ENCODE measurements at regions not wholly inside any gene's neighbourhood (a gene's known extent, or its start where the extent isn't known, plus 50 kb on each side); places are given as distances from the start of the nearest gene placed in this dataset.

DNA sequence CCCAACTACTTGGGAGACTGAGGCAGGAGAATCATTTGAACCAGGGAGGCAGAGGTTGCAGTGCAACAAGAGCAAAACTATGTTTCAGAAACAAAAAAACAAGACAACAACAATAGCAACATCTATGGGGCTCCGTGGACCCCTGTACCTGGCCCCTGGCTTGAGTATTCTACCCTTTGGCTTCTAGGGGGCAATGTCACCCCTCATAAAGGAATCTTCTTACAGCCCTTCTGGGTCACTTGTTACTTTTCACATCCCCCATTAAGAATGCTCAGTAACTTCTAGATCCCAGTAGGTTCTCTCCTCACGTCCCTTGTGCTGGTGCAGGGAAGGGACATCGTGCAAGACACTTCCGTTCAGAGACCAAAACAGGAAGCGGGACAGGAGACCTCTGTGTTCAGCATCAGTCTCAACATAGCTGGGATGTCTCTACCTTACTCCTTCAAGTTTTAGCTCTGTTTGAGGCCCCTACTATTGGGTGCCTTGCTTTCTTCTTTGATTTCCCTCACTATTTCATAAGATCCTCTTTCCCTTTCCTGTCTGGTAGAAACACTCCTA lies 218.1 kb upstream of the ARGLU1 start:
- Histone ChIP-seq H3K36me3 (ENCODE audit: control insufficient read depth in 2 of 2, insufficient read depth in 1 of 2, low read length in 2 of 2) (no peaks in the 10 kb centered on the region), H3K4me3 (ENCODE audit: low read depth, low read length) (no peak overlapping the region), H3K27ac (ENCODE audit: extremely low read depth, low read depth, low read length) (no peak overlapping the region), H3K4me1 (ENCODE audit: control insufficient read depth, insufficient read depth, low read length) (no peaks in the 10 kb centered on the region), H3K9me3 (ENCODE audit: control insufficient read depth, insufficient read depth, low read depth, low read length) (no peaks in the 10 kb centered on the region)
- ChIA-PET POLR2A (no interaction called here), CTCF (no interaction called here)
- no peak for TF ChIP-seq SCRT2 (tag by site-specific recombination; IDR thresholded peaks at IDR 0.05)
- TF ChIP-seq ZNF621 (tag by site-specific recombination; IDR thresholded peaks at IDR 0.05) = no peak
- TF ChIP-seq GLI4 (tag by site-specific recombination; IDR thresholded peaks at IDR 0.05) = no peak
- no peak for TF ChIP-seq ZBTB8A (tag by site-specific recombination; IDR thresholded peaks at IDR 0.05)
- no peak for TF ChIP-seq ZNF48 (tag by site-specific recombination; IDR thresholded peaks at IDR 0.05)
- no peak for TF ChIP-seq ZBTB6 (tag by site-specific recombination; IDR thresholded peaks at IDR 0.05)
- no peak for TF ChIP-seq ZNF624 (tag by site-specific recombination; IDR thresholded peaks at IDR 0.05)
- TF ChIP-seq, protein P1, sequence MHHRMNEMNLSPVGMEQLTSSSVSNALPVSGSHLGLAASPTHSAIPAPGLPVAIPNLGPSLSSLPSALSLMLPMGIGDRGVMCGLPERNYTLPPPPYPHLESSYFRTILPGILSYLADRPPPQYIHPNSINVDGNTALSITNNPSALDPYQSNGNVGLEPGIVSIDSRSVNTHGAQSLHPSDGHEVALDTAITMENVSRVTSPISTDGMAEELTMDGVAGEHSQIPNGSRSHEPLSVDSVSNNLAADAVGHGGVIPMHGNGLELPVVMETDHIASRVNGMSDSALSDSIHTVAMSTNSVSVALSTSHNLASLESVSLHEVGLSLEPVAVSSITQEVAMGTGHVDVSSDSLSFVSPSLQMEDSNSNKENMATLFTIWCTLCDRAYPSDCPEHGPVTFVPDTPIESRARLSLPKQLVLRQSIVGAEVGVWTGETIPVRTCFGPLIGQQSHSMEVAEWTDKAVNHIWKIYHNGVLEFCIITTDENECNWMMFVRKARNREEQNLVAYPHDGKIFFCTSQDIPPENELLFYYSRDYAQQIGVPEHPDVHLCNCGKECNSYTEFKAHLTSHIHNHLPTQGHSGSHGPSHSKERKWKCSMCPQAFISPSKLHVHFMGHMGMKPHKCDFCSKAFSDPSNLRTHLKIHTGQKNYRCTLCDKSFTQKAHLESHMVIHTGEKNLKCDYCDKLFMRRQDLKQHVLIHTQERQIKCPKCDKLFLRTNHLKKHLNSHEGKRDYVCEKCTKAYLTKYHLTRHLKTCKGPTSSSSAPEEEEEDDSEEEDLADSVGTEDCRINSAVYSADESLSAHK (tag by site-specific recombination; IDR thresholded peaks at IDR 0.05) = no peak
- TF ChIP-seq ZNF239 (tag by site-specific recombination; IDR thresholded peaks at IDR 0.05) = no peak
- no peak for TF ChIP-seq FEZF1 (tag by site-specific recombination; IDR thresholded peaks at IDR 0.05)
- no peak for TF ChIP-seq KLF1 (tag by site-specific recombination; IDR thresholded peaks at IDR 0.05)
- no peak for TF ChIP-seq SALL2 (tag by site-specific recombination; IDR thresholded peaks at IDR 0.05; ENCODE audit: borderline replicate concordance)
- TF ChIP-seq ZNF514 (tag by site-specific recombination; IDR thresholded peaks at IDR 0.05) = no peak

GRCh38 chr13:106774621-106775020 lies 206.7 kb upstream of the ARGLU1 start:
- H3K4me1 ChIP-seq (ENCODE audit: control insufficient read depth, insufficient read depth, low read length) = no peaks in the 10 kb centered on the region
- CTCF ChIA-PET = no interaction called here
- no peak for TF ChIP-seq ZNF843 (tag by site-specific recombination; IDR thresholded peaks at IDR 0.05)
- TF ChIP-seq ZNF558 (tag by site-specific recombination; IDR thresholded peaks at IDR 0.05) = no peak
- no peak for TF ChIP-seq ZNF266 (tag by site-specific recombination; IDR thresholded peaks at IDR 0.05; ENCODE audit: low read depth)
- no peak for TF ChIP-seq ZNF23 (tag by site-specific recombination; IDR thresholded peaks at IDR 0.05; ENCODE audit: borderline replicate concordance)
- TF ChIP-seq ZNF248 (tag by site-specific recombination; IDR thresholded peaks at IDR 0.05) = no peak
- no peak for TF ChIP-seq ZNF311 (tag by site-specific recombination; IDR thresholded peaks at IDR 0.05; ENCODE audit: borderline replicate concordance)
- no peak for TF ChIP-seq ZNF426 (tag by site-specific recombination; IDR thresholded peaks at IDR 0.05)
- no peak for TF ChIP-seq ZNF792 (tag by site-specific recombination; IDR thresholded peaks at IDR 0.05)
- no peak for TF ChIP-seq ZNF292 (tag by site-specific recombination; IDR thresholded peaks at IDR 0.05; ENCODE audit: borderline replicate concordance, low read depth)
- TF ChIP-seq, protein P2, sequence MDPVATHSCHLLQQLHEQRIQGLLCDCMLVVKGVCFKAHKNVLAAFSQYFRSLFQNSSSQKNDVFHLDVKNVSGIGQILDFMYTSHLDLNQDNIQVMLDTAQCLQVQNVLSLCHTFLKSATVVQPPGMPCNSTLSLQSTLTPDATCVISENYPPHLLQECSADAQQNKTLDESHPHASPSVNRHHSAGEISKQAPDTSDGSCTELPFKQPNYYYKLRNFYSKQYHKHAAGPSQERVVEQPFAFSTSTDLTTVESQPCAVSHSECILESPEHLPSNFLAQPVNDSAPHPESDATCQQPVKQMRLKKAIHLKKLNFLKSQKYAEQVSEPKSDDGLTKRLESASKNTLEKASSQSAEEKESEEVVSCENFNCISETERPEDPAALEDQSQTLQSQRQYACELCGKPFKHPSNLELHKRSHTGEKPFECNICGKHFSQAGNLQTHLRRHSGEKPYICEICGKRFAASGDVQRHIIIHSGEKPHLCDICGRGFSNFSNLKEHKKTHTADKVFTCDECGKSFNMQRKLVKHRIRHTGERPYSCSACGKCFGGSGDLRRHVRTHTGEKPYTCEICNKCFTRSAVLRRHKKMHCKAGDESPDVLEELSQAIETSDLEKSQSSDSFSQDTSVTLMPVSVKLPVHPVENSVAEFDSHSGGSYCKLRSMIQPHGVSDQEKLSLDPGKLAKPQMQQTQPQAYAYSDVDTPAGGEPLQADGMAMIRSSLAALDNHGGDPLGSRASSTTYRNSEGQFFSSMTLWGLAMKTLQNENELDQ (tag by site-specific recombination; IDR thresholded peaks at IDR 0.05; ENCODE audit: low read depth) = no peak
- no peak for TF ChIP-seq ZNF362 (tag by site-specific recombination; IDR thresholded peaks at IDR 0.05)
- TF ChIP-seq ZNF391 (tag by site-specific recombination; IDR thresholded peaks at IDR 0.05; ENCODE audit: borderline replicate concordance, low read depth) = no peak
- POLR2A ChIA-PET = no interaction called here
- no peaks in the 10 kb centered on the region for H3K36me3 ChIP-seq (ENCODE audit: control insufficient read depth in 2 of 2, insufficient read depth in 1 of 2, low read length in 2 of 2)
- H3K4me3 ChIP-seq (ENCODE audit: low read depth, low read length) = no peak overlapping the region
- no peaks in the 10 kb centered on the region for H3K9me3 ChIP-seq (ENCODE audit: control insufficient read depth, insufficient read depth, low read depth, low read length)
- no peak overlapping the region for H3K27ac ChIP-seq (ENCODE audit: extremely low read depth, low read depth, low read length)
